Endothelial cell (in vitro differentiated cells): ENCODE measurements at regions not wholly inside any gene's neighbourhood (a gene's known extent, or its start where the extent isn't known, plus 50 kb on each side); places are given as distances from the start of the nearest gene placed in this dataset.

Experiments
- DNase-seq: peaks from one replicate; pipeline ENCODE4 v3.0.0; 2021; ENCODE audit warnings: low spot score
- H3K27ac Mint-ChIP-seq: one replicate; pipeline ENCODE4 v1.8.0; 2021; ENCODE audit warnings: mixed read lengths, inconsistent platforms; ENCODE audit not compliant: unreplicated experiment
- H3K27me3 Mint-ChIP-seq: one replicate; pipeline ENCODE4 v1.8.0; 2021; ENCODE audit warnings: mild to moderate bottlenecking, moderate library complexity, mixed read lengths, inconsistent platforms; ENCODE audit not compliant: unreplicated experiment
- H3K36me3 Mint-ChIP-seq: one replicate; pipeline ENCODE4 v1.8.0; 2021; ENCODE audit warnings: mild to moderate bottlenecking, low read depth, mixed read lengths, inconsistent platforms; ENCODE audit not compliant: unreplicated experiment
- H3K4me1 Mint-ChIP-seq: one replicate; pipeline ENCODE4 v1.8.0; 2021; ENCODE audit warnings: mild to moderate bottlenecking, mixed read lengths, inconsistent platforms; ENCODE audit not compliant: unreplicated experiment
- H3K4me3 Mint-ChIP-seq: one replicate; pipeline ENCODE4 v1.8.0; 2021; ENCODE audit warnings: mild to moderate bottlenecking, mixed read lengths, inconsistent platforms; ENCODE audit not compliant: unreplicated experiment
- H3K9me3 Mint-ChIP-seq: one replicate; pipeline ENCODE4 v1.8.0; 2021; ENCODE audit warnings: mixed read lengths, inconsistent platforms; ENCODE audit not compliant: unreplicated experiment
- TF ChIP-seq, protein P1 (sequence below): fragments of 200-600 bp; sonication (generic); IDR thresholded peaks from one replicate; pipeline ENCODE4 v1.5.0; 2021; ENCODE audit warnings: antibody characterized with exemption; ENCODE audit not compliant: unreplicated experiment

DNA sequence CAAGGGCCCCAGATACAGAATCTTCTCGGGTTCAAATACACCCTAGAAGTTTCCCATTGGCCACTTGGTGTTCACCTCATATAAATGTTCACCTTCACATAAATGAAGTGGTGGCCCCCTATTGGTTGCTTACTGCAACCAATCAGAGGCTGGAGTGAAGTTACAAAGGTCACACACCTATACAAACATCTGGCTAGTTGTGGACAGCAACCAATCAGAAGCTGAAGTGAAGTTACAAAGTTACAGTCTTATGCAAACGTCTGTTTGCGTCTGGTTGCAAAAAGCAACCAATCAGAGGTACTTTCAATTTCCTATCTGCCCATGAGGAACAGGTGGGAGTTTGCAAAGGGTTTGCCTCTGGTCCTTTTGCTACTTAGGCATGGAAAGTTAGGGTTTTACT is 206.5 kb upstream of the BMP2 start:
- H3K4me1 Mint-ChIP-seq: no peaks in the 10 kb centered on the region
- H3K36me3 Mint-ChIP-seq: no peaks in the 10 kb centered on the region
- TF ChIP-seq, protein P1, sequence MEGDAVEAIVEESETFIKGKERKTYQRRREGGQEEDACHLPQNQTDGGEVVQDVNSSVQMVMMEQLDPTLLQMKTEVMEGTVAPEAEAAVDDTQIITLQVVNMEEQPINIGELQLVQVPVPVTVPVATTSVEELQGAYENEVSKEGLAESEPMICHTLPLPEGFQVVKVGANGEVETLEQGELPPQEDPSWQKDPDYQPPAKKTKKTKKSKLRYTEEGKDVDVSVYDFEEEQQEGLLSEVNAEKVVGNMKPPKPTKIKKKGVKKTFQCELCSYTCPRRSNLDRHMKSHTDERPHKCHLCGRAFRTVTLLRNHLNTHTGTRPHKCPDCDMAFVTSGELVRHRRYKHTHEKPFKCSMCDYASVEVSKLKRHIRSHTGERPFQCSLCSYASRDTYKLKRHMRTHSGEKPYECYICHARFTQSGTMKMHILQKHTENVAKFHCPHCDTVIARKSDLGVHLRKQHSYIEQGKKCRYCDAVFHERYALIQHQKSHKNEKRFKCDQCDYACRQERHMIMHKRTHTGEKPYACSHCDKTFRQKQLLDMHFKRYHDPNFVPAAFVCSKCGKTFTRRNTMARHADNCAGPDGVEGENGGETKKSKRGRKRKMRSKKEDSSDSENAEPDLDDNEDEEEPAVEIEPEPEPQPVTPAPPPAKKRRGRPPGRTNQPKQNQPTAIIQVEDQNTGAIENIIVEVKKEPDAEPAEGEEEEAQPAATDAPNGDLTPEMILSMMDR: no peak
- H3K27ac Mint-ChIP-seq: no peak overlapping the region
- no peak overlapping the region for H3K4me3 Mint-ChIP-seq
- H3K9me3 Mint-ChIP-seq: no peaks in the 10 kb centered on the region
- no peaks in the 10 kb centered on the region for H3K27me3 Mint-ChIP-seq
- DNase-seq: no peak

DNA sequence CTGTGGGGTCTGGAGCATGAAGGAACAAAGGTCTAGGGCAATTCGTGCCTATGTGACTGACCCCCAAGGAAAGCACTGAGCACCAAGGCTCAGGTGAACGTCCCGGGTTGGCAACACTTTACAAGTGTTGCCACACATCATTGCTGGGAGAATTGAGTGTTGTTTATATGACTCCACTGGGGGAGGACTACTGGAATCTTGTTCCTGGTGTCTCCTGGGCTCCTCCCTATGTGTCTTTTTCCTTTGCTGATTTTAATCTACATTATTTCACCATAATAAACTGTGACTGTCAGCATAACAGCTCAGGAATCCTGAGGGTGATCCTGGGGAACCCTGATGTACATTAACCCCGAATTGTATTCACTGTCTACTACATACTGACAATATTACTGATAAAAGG is 207.7 kb upstream of the BMP2 start:
- no peaks in the 10 kb centered on the region for H3K27me3 Mint-ChIP-seq

DNA sequence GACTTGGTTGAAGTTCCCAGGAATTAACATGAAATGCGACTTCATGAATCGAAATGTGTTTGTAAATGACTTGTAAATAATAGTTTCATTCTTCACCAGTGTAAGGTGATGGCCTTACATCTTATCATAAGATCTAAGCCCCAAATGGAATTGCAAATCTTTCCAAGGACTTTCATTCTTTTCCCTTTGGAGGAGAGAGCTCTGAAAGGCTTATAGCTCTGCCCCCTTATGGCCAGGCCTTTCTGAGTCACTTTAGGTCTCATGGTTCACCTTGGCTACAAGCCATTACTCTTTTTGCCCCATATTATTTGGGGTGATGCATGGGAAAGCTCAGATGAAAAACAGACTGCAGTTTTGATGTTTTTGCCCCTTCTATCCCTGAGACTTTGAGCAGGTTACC is 209.1 kb upstream of the BMP2 start:
- H3K27ac Mint-ChIP-seq: no peak overlapping the region
- H3K36me3 Mint-ChIP-seq: no peaks in the 10 kb centered on the region
- no peaks in the 10 kb centered on the region for H3K9me3 Mint-ChIP-seq
- H3K4me1 Mint-ChIP-seq: no peaks in the 10 kb centered on the region
- TF ChIP-seq, protein P1: no peak
- no peaks in the 10 kb centered on the region for H3K27me3 Mint-ChIP-seq
- no peak overlapping the region for H3K4me3 Mint-ChIP-seq
- DNase-seq: no peak

More for the DNA sequence above, 207.7 kb upstream of the BMP2 start:
- Mint-ChIP-seq H3K27ac (no peak overlapping the region), H3K9me3 (no peaks in the 10 kb centered on the region), H3K4me1 (no peaks in the 10 kb centered on the region), H3K4me3 (no peak overlapping the region), H3K36me3 (no peaks in the 10 kb centered on the region)
- no peak for DNase-seq
- TF ChIP-seq, protein P1: no peak

DNA sequence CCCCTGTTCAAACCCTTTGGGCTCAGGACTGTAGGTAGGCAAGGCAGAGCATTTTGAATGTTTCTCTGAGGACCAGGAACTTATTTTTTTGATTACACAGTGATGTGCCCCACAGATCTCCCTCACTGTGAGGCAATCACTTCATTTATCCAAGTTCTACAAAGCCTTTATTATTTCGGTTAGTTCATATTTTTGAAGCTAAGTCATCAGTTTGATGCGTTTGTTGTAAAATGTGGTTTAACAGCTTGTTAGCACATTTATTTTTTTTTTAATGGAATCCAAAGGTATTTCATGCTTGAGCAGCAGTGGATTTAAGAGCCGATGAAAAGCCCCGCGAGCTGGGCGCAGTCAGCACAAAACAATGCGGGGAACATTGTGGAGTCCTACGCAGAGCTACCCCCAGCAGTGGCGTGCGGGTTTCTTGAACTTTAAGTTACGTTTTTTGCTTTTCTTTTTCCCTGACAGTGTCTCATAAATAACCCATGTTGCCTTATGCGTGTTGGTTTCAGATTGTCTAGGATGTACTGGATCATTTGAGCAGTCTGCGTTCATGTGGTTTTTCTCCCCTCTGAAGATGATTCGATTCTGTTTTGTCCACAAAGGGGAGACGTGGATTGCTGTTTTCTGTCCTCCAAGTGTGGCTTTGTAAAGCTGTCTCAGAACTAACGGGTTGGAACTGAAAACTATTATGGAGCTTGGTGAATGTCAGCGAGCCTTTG is 233.6 kb upstream of the BMP2 start:
- DNase-seq: no peak
- TF ChIP-seq, protein P1: no peak
- no peaks in the 10 kb centered on the region for H3K9me3 Mint-ChIP-seq
- H3K4me1 Mint-ChIP-seq: peaks cover 3% of the 10 kb centered on the region
- no peaks in the 10 kb centered on the region for H3K27me3 Mint-ChIP-seq
- H3K27ac Mint-ChIP-seq: no peak overlapping the region
- no peaks in the 10 kb centered on the region for H3K36me3 Mint-ChIP-seq
- H3K4me3 Mint-ChIP-seq: no peak overlapping the region

- H3K36me3 Mint-ChIP-seq: no peaks in the 10 kb centered on the region
- H3K27me3 Mint-ChIP-seq: no peaks in the 10 kb centered on the region
- peaks cover 1% of the 10 kb centered on the region for H3K4me1 Mint-ChIP-seq
- TF ChIP-seq, protein P1: no peak
- no peak for DNase-seq
- no peaks in the 10 kb centered on the region for H3K9me3 Mint-ChIP-seq
- H3K4me3 Mint-ChIP-seq: no peak overlapping the region
- no peak overlapping the region for H3K27ac Mint-ChIP-seq
Observed at GRCh38 chr20:6533351-6533750, 234.1 kb upstream of the BMP2 start.
